ENCODE measurements at regions not wholly inside any gene's neighbourhood (a gene's known extent, or its start where the extent isn't known, plus 50 kb on each side); places are given as distances from the start of the nearest gene placed in this dataset.
"Not testable (repeated sequence)": the region's sequence is repeated elsewhere in the genome, so short reads cannot be mapped to it uniquely, and the experiment has no call there.

GRCh38 chr13:37155613-37156097 lies 50.2 kb upstream of the CSNK1A1L start:
- DNase-seq (ENCODE audit: missing footprints); intact Hi-C loops (cut with DNase I); ATAC-seq: not testable (repeated sequence)
